ENCODE measurements at regions not wholly inside any gene's neighbourhood (a gene's known extent, or its start where the extent isn't known, plus 50 kb on each side); places are given as distances from the start of the nearest gene placed in this dataset.

DNA sequence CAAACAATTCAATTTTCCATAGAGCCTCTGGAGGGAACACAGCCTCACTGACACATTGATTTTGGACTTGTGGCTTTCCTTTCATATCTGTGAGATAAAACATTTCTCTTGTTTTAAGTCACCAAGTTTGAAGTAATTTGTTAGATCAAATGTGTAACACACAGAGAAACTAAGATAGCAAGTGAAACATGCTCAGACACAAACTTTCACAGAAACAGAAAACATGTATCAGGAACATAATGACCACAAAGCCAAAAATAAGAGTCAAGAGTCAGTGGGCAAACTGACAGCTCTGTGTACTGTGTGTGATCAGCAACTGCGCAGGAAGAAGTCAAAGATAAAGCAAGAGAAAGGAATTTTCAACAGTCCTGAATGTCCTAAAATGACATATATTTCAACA, 1237.5 kb downstream of the AMY1C start:
- TF ChIP-seq, protein P1, sequence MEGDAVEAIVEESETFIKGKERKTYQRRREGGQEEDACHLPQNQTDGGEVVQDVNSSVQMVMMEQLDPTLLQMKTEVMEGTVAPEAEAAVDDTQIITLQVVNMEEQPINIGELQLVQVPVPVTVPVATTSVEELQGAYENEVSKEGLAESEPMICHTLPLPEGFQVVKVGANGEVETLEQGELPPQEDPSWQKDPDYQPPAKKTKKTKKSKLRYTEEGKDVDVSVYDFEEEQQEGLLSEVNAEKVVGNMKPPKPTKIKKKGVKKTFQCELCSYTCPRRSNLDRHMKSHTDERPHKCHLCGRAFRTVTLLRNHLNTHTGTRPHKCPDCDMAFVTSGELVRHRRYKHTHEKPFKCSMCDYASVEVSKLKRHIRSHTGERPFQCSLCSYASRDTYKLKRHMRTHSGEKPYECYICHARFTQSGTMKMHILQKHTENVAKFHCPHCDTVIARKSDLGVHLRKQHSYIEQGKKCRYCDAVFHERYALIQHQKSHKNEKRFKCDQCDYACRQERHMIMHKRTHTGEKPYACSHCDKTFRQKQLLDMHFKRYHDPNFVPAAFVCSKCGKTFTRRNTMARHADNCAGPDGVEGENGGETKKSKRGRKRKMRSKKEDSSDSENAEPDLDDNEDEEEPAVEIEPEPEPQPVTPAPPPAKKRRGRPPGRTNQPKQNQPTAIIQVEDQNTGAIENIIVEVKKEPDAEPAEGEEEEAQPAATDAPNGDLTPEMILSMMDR (conservative IDR thresholded peaks at IDR 0.05; ENCODE audit: low read depth, low read length) = no peak
- no peak for DNase-seq (ENCODE audit: low read depth)
- H3K4me3 ChIP-seq (ENCODE audit: low read depth, low read length) = no peak overlapping the region

DNA sequence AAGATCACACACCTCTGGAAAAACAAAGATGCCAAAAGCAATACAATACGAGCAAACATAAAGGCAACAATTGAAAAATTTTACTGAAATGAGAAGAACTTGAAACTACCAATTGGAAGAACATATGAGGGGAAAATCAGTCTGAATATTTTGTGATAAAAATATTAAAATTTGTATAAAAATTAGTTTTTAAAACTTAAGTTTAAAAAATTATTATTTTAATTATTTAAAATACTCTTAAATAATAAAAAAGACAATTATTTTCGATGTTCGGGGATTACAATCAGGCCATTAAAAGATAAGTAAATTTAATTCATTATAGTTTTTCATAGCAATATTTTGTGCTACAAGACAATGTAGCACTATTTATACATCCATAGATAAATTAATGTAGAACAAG, 1239.3 kb downstream of the AMY1C start:
- no peak overlapping the region for H3K4me3 ChIP-seq (ENCODE audit: low read depth, low read length)
- TF ChIP-seq, protein P1 (conservative IDR thresholded peaks at IDR 0.05; ENCODE audit: low read depth, low read length) = no peak
- DNase-seq (ENCODE audit: low read depth) = no peak

DNA sequence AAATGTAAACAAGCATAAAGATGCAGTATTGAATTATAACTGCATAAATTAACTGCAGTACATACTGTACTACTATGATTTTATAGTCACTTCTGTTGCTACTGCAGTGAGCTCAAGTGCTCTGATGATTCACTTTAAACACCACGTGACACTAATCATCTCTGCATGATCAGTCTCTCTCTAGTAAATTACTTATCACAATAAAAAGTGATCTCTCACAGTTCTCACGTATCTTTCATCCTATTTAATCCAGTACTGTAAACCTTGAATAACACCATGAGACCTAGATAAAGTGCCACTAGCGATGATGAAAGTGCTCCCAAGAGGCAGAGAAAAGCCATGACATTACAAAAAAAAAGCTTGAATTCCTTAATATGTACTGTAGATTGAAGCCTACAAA, 1242.0 kb downstream of the AMY1C start:
- H3K4me3 ChIP-seq (ENCODE audit: low read depth, low read length) = no peak overlapping the region
- DNase-seq (ENCODE audit: low read depth) = no peak
- TF ChIP-seq, protein P1 (conservative IDR thresholded peaks at IDR 0.05; ENCODE audit: low read depth, low read length) = no peak

DNA sequence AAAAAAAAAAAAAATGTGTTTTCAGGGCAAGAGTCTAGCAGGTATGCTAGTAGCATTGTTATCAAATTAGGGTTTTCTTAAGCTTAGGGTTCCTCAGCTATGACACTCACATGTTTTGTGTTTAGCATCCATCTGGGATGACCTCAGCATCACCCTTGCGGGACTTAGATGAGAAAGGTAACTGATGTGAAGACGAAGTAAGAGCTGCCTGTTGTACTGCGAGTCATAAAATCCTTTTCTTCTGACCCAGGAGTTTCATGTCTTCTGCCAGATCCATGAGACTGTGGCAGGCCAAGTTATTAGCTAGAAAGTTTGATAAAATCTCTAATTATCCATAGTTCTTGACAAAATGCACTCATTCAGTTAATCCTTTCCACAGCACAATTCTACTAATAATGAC, 1251.1 kb downstream of the AMY1C start:
- DNase-seq (ENCODE audit: low read depth) = no peak
- H3K4me3 ChIP-seq (ENCODE audit: low read depth, low read length) = no peak overlapping the region
- TF ChIP-seq, protein P1 (conservative IDR thresholded peaks at IDR 0.05; ENCODE audit: low read depth, low read length) = no peak

DNA sequence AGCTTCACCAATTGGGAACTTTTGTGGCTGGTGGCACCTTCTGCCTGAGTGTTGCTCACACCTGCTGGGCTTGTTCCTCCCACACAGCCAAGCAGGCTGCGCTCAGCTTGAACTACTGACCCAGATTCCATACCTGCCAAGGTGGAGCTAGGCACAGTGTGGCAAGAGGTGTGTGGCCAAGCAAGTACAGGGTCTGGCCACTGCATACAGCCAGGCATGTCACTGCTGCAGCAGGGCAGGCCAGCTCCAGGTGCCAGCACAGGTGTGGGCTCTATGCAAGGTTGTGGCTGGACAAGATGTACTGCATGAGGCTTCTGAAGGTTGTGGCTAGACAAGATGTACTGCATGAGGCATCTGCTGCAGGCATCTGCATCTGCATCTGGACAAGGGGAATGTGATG, 1254.8 kb downstream of the AMY1C start:
- TF ChIP-seq, protein P1 (conservative IDR thresholded peaks at IDR 0.05; ENCODE audit: low read depth, low read length) = no peak
- no peak overlapping the region for H3K4me3 ChIP-seq (ENCODE audit: low read depth, low read length)
- DNase-seq (ENCODE audit: low read depth) = no peak

DNA sequence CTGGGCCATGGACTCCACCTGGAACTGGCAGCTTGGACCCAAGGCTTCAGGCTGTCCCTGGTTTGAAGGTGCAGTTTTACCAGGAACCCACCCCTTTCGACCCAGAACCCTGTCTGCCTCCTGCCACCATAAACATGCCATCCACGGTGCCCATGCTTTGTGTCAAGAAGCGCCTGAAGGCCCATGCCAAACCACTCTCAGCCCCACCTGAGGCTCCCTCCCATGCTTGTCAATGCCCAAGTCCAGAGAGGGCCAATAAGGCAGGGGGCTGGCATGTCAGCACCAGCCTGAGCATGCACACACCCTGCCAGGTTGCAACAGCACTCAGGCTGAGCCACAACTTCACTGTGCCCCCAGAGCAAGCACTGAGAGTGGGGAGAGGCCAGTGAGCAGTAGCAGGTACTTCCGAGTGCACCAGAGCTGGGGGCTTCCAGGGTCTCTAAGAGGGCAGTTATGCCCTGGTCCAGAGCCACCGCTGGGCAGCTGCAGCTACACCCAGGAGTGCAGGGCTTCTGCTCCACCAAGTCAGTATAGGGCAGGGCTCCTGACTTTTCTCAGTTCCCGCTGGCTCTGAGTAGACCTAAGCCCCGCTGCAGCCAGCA, 1256.0 kb downstream of the AMY1C start:
- TF ChIP-seq, protein P1 (conservative IDR thresholded peaks at IDR 0.05; ENCODE audit: low read depth, low read length) = no peak

DNA sequence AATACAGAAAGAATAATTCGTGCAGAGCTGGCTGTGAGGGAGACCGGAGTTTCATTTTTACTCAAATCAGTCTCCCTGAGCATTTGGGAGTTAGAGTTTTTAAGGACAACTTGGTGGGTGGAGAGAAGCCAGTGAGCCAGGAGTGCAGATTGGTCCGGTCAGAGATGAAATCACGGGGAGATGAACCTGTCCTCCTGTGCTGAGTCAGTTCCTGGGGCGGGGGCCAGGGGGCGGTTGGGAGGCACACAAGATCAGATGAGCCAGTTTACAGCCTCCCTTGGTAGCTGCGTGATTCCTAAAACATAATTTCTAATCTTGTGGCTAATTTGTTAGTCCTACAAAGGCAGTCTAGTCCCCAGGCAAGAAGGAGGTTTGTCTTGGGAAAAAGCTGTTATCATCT, 1267.9 kb downstream of the AMY1C start:
- TF ChIP-seq, protein P1 (conservative IDR thresholded peaks at IDR 0.05; ENCODE audit: low read depth, low read length) = no peak
- H3K4me3 ChIP-seq (ENCODE audit: low read depth, low read length) = no peak overlapping the region
- no peak for DNase-seq (ENCODE audit: low read depth)

More for the DNA sequence above, 1256.0 kb downstream of the AMY1C start:
- no peak for DNase-seq (ENCODE audit: low read depth)
- H3K4me3 ChIP-seq (ENCODE audit: low read depth, low read length) = no peak overlapping the region
